ENCODE measurements at regions not wholly inside any gene's neighbourhood (a gene's known extent, or its start where the extent isn't known, plus 50 kb on each side); places are given as distances from the start of the nearest gene placed in this dataset.
A peak's percentile ranks its signal among the peaks of the same experiment; 100 is the strongest.

DNA sequence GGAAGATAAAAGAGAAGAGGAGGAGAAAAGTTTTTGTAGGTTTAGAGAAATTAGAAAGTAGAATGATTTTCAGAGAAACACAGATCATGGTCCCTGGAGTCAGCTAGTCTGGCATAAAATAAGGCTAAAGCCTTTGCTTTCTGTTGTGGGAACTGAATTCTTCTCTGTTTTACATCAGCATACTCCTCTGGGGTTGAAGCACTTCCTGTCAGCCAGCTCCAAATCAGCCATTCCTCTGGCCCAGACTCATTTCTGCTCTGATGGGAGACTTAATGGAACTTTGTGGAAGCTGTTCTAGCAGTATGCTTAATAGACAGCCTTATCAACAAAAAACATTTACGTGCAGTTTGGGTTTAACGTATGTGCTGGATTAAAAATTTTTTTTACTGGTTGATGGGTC lies 143.2 kb downstream of the HMHB1 start:
- Mint-ChIP-seq H3K4me3 (ENCODE audit: unreplicated experiment) (no peak overlapping the region), H3K9me3 (ENCODE audit: unreplicated experiment) (peaks cover 4% of the 10 kb centered on the region), H3K4me1 (ENCODE audit: unreplicated experiment) (peaks cover 4% of the 10 kb centered on the region), H3K36me3 (ENCODE audit: unreplicated experiment) (no peaks in the 10 kb centered on the region), H3K27ac (ENCODE audit: unreplicated experiment) (no peak overlapping the region), H3K27me3 (ENCODE audit: unreplicated experiment) (no peaks in the 10 kb centered on the region)
- TF ChIP-seq, protein P1, sequence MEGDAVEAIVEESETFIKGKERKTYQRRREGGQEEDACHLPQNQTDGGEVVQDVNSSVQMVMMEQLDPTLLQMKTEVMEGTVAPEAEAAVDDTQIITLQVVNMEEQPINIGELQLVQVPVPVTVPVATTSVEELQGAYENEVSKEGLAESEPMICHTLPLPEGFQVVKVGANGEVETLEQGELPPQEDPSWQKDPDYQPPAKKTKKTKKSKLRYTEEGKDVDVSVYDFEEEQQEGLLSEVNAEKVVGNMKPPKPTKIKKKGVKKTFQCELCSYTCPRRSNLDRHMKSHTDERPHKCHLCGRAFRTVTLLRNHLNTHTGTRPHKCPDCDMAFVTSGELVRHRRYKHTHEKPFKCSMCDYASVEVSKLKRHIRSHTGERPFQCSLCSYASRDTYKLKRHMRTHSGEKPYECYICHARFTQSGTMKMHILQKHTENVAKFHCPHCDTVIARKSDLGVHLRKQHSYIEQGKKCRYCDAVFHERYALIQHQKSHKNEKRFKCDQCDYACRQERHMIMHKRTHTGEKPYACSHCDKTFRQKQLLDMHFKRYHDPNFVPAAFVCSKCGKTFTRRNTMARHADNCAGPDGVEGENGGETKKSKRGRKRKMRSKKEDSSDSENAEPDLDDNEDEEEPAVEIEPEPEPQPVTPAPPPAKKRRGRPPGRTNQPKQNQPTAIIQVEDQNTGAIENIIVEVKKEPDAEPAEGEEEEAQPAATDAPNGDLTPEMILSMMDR (IDR thresholded peaks at IDR 0.05) = no peak
- no peak for DNase-seq (ENCODE audit: extremely low spot score, unreplicated experiment)

DNA sequence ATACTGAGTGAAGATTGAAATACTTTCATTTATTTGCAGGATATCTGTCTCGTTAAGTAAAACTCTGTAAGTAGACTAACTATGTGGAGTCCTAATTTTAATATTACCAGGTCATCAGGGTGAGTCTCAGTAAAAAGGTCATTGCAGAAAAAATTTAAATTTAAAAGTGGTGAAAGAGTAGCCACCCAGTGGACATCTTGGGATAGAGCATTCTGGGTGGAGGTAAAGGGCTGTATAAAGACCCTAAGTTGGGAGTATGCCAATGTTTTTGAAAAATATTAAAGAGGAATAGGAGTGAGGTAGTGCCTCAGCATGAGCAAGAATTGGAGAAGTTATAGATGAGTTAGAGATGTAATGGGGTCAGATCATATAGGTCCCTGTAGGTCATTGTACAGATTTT lies 145.5 kb downstream of the HMHB1 start:
- TF ChIP-seq, protein P1 (IDR thresholded peaks at IDR 0.05) = peak; percentile 43
- Mint-ChIP-seq H3K4me1 (ENCODE audit: unreplicated experiment) (peaks cover 4% of the 10 kb centered on the region), H3K27ac (ENCODE audit: unreplicated experiment) (no peak overlapping the region), H3K9me3 (ENCODE audit: unreplicated experiment) (no peaks in the 10 kb centered on the region), H3K27me3 (ENCODE audit: unreplicated experiment) (no peaks in the 10 kb centered on the region), H3K36me3 (ENCODE audit: unreplicated experiment) (no peaks in the 10 kb centered on the region), H3K4me3 (ENCODE audit: unreplicated experiment) (no peak overlapping the region)
- no peak for DNase-seq (ENCODE audit: extremely low spot score, unreplicated experiment)

DNA sequence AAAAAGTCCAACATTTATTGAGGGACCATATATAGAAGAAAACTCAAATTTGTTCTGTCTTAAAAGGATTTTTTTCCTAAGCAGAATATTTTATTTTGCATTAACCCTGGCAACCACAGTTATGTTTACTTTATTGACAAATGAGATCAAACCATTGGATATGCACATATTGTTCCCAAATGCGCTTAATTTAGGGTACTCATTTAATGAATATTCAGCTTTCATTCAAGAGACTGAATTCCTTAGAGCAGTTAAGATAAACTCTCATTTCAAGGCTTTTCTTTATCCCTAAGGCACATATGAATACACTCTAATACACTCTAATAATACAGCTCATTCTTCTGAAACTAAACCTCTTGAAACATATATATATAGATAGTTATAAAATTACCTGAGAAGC lies 150.2 kb downstream of the HMHB1 start:
- no peaks in the 10 kb centered on the region for H3K27me3 Mint-ChIP-seq (ENCODE audit: unreplicated experiment)
- TF ChIP-seq, protein P1 (IDR thresholded peaks at IDR 0.05) = no peak
- no peaks in the 10 kb centered on the region for H3K36me3 Mint-ChIP-seq (ENCODE audit: unreplicated experiment)
- no peaks in the 10 kb centered on the region for H3K4me1 Mint-ChIP-seq (ENCODE audit: unreplicated experiment)
- H3K4me3 Mint-ChIP-seq (ENCODE audit: unreplicated experiment) = no peak overlapping the region
- no peak overlapping the region for H3K27ac Mint-ChIP-seq (ENCODE audit: unreplicated experiment)
- DNase-seq (ENCODE audit: extremely low spot score, unreplicated experiment) = no peak
- peaks cover 4% of the 10 kb centered on the region for H3K9me3 Mint-ChIP-seq (ENCODE audit: unreplicated experiment)

DNA sequence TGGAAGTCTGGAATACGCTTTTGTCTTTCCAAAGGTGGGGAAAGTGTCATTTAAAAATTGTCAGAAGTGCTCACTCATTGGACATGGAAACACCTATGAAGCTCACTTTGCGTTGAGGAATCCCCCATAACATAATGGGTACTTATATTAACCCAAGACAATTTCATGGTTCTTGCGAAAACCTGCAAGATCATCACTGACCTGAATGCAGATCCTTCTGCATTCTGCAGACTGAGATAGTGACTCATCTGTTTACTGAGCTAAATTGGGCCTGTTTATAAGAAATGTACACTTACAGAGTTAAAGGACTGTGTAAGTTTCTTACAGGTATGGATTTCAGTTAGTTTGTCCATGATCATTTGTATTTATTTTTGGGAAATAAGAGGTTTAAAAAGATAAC lies 153.0 kb downstream of the HMHB1 start:
- peaks cover 4% of the 10 kb centered on the region for H3K9me3 Mint-ChIP-seq (ENCODE audit: unreplicated experiment)
- no peaks in the 10 kb centered on the region for H3K27me3 Mint-ChIP-seq (ENCODE audit: unreplicated experiment)
- TF ChIP-seq, protein P1 (IDR thresholded peaks at IDR 0.05) = no peak
- no peak for DNase-seq (ENCODE audit: extremely low spot score, unreplicated experiment)
- no peak overlapping the region for H3K27ac Mint-ChIP-seq (ENCODE audit: unreplicated experiment)
- H3K36me3 Mint-ChIP-seq (ENCODE audit: unreplicated experiment) = no peaks in the 10 kb centered on the region
- H3K4me1 Mint-ChIP-seq (ENCODE audit: unreplicated experiment) = peaks cover under 1% of the 10 kb centered on the region
- H3K4me3 Mint-ChIP-seq (ENCODE audit: unreplicated experiment) = no peak overlapping the region

DNA sequence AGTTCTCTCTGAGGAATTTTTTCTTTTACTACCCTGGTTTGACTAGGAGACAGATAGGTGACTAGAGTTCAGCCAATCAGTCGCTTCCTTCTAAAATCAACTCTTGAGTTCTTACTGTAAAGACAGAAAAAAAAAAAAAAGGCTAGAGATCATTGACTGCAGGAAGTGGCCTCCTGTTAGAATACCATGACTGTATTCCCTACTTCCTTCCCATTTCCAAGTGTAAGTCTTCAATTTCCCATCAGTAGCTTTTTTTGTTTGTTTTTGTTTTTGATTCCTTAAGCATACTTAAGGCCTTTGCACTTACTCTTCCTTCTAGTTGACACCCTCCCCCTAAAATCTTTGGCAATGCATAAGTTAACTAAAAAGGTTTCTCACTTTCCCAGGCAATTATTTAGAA lies 154.3 kb downstream of the HMHB1 start:
- no peak for DNase-seq (ENCODE audit: extremely low spot score, unreplicated experiment)
- Mint-ChIP-seq H3K4me3 (ENCODE audit: unreplicated experiment) (no peak overlapping the region), H3K9me3 (ENCODE audit: unreplicated experiment) (peaks cover 10% of the 10 kb centered on the region), H3K4me1 (ENCODE audit: unreplicated experiment) (peaks cover 2% of the 10 kb centered on the region), H3K36me3 (ENCODE audit: unreplicated experiment) (no peaks in the 10 kb centered on the region), H3K27ac (ENCODE audit: unreplicated experiment) (no peak overlapping the region), H3K27me3 (ENCODE audit: unreplicated experiment) (peaks cover 2% of the 10 kb centered on the region)
- TF ChIP-seq, protein P1 (IDR thresholded peaks at IDR 0.05) = no peak
